Trophoblast cell (in vitro differentiated cells and primary cell): ENCODE measurements at regions not wholly inside any gene's neighbourhood (a gene's known extent, or its start where the extent isn't known, plus 50 kb on each side); places are given as distances from the start of the nearest gene placed in this dataset.

Experiments
- DNase-seq, 2 donors: peaks; one replicate each; pipeline ENCODE4 v3.0.0-alpha.2; 2016
- H2AFZ ChIP-seq: 2 replicates; pipeline ENCODE4 v1.6.1; 2013; ENCODE audit warnings: low read length, moderate library complexity, mild to moderate bottlenecking; ENCODE audit not compliant: insufficient read depth, poor library complexity
- H2AK5ac ChIP-seq: 2 replicates; pipeline ENCODE4 v1.6.1; 2013; ENCODE audit warnings: mild to moderate bottlenecking, low read length
- H2BK120ac ChIP-seq: 2 replicates; pipeline ENCODE4 v1.6.1; 2013; ENCODE audit warnings: low read length, mild to moderate bottlenecking, moderate library complexity; ENCODE audit not compliant: insufficient read depth, poor library complexity
- H2BK12ac ChIP-seq: 2 replicates; pipeline ENCODE4 v1.6.1; 2013; ENCODE audit warnings: mild to moderate bottlenecking, low read length, moderate library complexity
- H2BK5ac ChIP-seq: 2 replicates; pipeline ENCODE4 v1.6.1; 2013; ENCODE audit warnings: low read length, low read depth, moderate library complexity, mild to moderate bottlenecking; ENCODE audit not compliant: poor library complexity
- H3K14ac ChIP-seq: 2 replicates; pipeline ENCODE4 v1.6.1; 2013; ENCODE audit warnings: mild to moderate bottlenecking, low read length
- H3K18ac ChIP-seq: 2 replicates; pipeline ENCODE4 v1.6.1; 2013; ENCODE audit warnings: mild to moderate bottlenecking, low read length
- H3K23ac ChIP-seq: 2 replicates; pipeline ENCODE4 v1.6.1; 2013; ENCODE audit warnings: low read length
- H3K27ac ChIP-seq: 2 replicates; pipeline ENCODE4 v1.5.1; 2013; ENCODE audit warnings: low read depth, mild to moderate bottlenecking, inconsistent platforms, low read length, moderate library complexity
- H3K27me3 ChIP-seq: 2 replicates; pipeline ENCODE4 v1.6.1; 2013; ENCODE audit warnings: inconsistent platforms, mild to moderate bottlenecking, low read length, moderate library complexity; ENCODE audit not compliant: insufficient read depth
- H3K36me3 ChIP-seq, 2 experiments: 1 replicate in 1 of 2; 2 replicates in 1 of 2; pipeline ENCODE4 v1.6.1; 2013; ENCODE audit warnings: low read length in 2 of 2, mild to moderate bottlenecking in 2 of 2, moderate library complexity in 1 of 2; ENCODE audit not compliant: insufficient read depth in 2 of 2, control insufficient read depth in 1 of 2
- H3K4ac ChIP-seq: 2 replicates; pipeline ENCODE4 v1.6.1; 2013; ENCODE audit warnings: low read depth, mild to moderate bottlenecking, low read length, moderate library complexity
- H3K4me1 ChIP-seq, 2 experiments: 1 replicate in 1 of 2; 2 replicates in 1 of 2; pipeline ENCODE4 v1.6.1; 2013; ENCODE audit warnings: low read length in 2 of 2, mild to moderate bottlenecking in 2 of 2, moderate library complexity in 1 of 2; ENCODE audit not compliant: insufficient read depth in 2 of 2, control insufficient read depth in 1 of 2
- H3K4me2 ChIP-seq: 2 replicates; pipeline ENCODE4 v1.6.1; 2013; ENCODE audit warnings: inconsistent platforms, mild to moderate bottlenecking, low read length, moderate library complexity
- H3K4me3 ChIP-seq: 2 replicates; pipeline ENCODE4 v1.5.1; 2013; ENCODE audit warnings: mild to moderate bottlenecking, low read depth, low read length, inconsistent platforms
- H3K79me1 ChIP-seq: one replicate; pipeline ENCODE4 v1.6.1; 2013; ENCODE audit warnings: low read length
- H3K79me2 ChIP-seq: 2 replicates; pipeline ENCODE4 v1.6.1; 2013; ENCODE audit warnings: low read length, mild to moderate bottlenecking; ENCODE audit not compliant: control insufficient read depth, insufficient read depth, poor library complexity
- H3K9ac ChIP-seq: 2 replicates; pipeline ENCODE4 v1.6.1; 2013; ENCODE audit warnings: mild to moderate bottlenecking, low read length
- H3K9me3 ChIP-seq: 2 replicates; pipeline ENCODE4 v1.6.1; 2013; ENCODE audit warnings: low read depth, mild to moderate bottlenecking, control low read depth, inconsistent platforms, low read length; ENCODE audit not compliant: insufficient read depth
- H4K12ac ChIP-seq: 2 replicates; pipeline ENCODE4 v1.6.1; 2013; ENCODE audit warnings: low read depth, mild to moderate bottlenecking, low read length, moderate library complexity
- H4K8ac ChIP-seq: 2 replicates; pipeline ENCODE4 v1.6.1; 2013; ENCODE audit warnings: low read depth, mild to moderate bottlenecking, low read length, moderate library complexity
- H4K91ac ChIP-seq: one replicate; pipeline ENCODE4 v1.6.1; 2013; ENCODE audit warnings: low read depth, mild to moderate bottlenecking, low read length, moderate library complexity
- WGBS: extraction: QIAGEN DNeasy Blood & Tissue Kit; methylation state at CpG from one replicate; pipeline ENCODE4 v1.1.7; 2013; ENCODE audit warnings: missing lambda C conversion rate; ENCODE audit not compliant: insufficient read length, insufficient coverage; ENCODE audit errors: extremely low coverage; 5-methylcytosine and 5-hydroxymethylcytosine counted together

- WGBS = no CpG with 5 or more reads among the region's 4 CpGs
- no peaks in the 10 kb centered on the region for H3K9me3 ChIP-seq
- no peaks in the 10 kb centered on the region for H3K36me3 ChIP-seq
- H2AFZ ChIP-seq = no peak overlapping the region
- no peak overlapping the region for H3K18ac ChIP-seq
- no peak overlapping the region for H2BK120ac ChIP-seq
- no peak overlapping the region for H3K9ac ChIP-seq
- no peak for DNase-seq
- H3K14ac ChIP-seq = no peak overlapping the region
- no peak overlapping the region for H3K23ac ChIP-seq
- H3K27ac ChIP-seq = no peak overlapping the region
- H4K12ac ChIP-seq = no peak overlapping the region
- peaks cover 0 to 7% of the 10 kb centered on the region in 2 experiments for H3K4me1 ChIP-seq
- H3K79me2 ChIP-seq = peaks cover 2% of the 10 kb centered on the region
- H2AK5ac ChIP-seq = no peak overlapping the region
- no peak overlapping the region for H3K4me3 ChIP-seq
- no peak overlapping the region for H3K4ac ChIP-seq
- H2BK12ac ChIP-seq = no peak overlapping the region
- no peak overlapping the region for H4K91ac ChIP-seq
- H3K4me2 ChIP-seq = no peak overlapping the region
- H4K8ac ChIP-seq = no peak overlapping the region
- H3K27me3 ChIP-seq = no peaks in the 10 kb centered on the region
- peaks cover 2% of the 10 kb centered on the region for H3K79me1 ChIP-seq
- H2BK5ac ChIP-seq = no peak overlapping the region
Measured at GRCh38 chr11:37006563-37006962, 408.5 kb upstream of the RAG2 start.

GRCh38 chr11:37002831-37003230, 404.8 kb upstream of the RAG2 start:
- Histone ChIP-seq H3K9ac (no peak overlapping the region), H3K27me3 (no peaks in the 10 kb centered on the region), H3K79me1 (peaks cover 2% of the 10 kb centered on the region), H3K14ac (no peak overlapping the region), H2AK5ac (no peak overlapping the region), H2BK5ac (no peak overlapping the region), H3K27ac (no peak overlapping the region), H3K4me1 (peaks cover 0 to 7% of the 10 kb centered on the region in 2 experiments), H3K18ac (no peak overlapping the region), H3K23ac (no peak overlapping the region), H3K79me2 (peaks cover 2% of the 10 kb centered on the region), H4K91ac (no peak overlapping the region), H2BK120ac (no peak overlapping the region), H3K4ac (no peak overlapping the region), H3K4me2 (no peak overlapping the region), H4K12ac (no peak overlapping the region), H3K4me3 (no peak overlapping the region), H3K9me3 (no peaks in the 10 kb centered on the region), H3K36me3 (no peaks in the 10 kb centered on the region), H4K8ac (no peak overlapping the region), H2AFZ (no peak overlapping the region), H2BK12ac (no peak overlapping the region)
- no peak for DNase-seq
- WGBS = no CpG with 5 or more reads among the region's 3 CpGs

- Histone ChIP-seq H3K4ac (no peak overlapping the region), H4K91ac (no peak overlapping the region), H3K9me3 (no peaks in the 10 kb centered on the region), H4K12ac (no peak overlapping the region), H3K4me2 (no peak overlapping the region), H3K9ac (no peak overlapping the region), H3K36me3 (no peaks in the 10 kb centered on the region), H2BK120ac (no peak overlapping the region), H2AK5ac (no peak overlapping the region), H3K18ac (no peak overlapping the region), H3K23ac (no peak overlapping the region), H3K79me2 (no peaks in the 10 kb centered on the region), H2BK12ac (no peak overlapping the region), H2BK5ac (no peak overlapping the region), H4K8ac (no peak overlapping the region), H3K14ac (no peak overlapping the region), H3K4me1 (no peaks in the 10 kb centered on the region), H3K27me3 (no peaks in the 10 kb centered on the region), H3K27ac (no peak overlapping the region), H3K4me3 (no peak overlapping the region), H3K79me1 (no peaks in the 10 kb centered on the region), H2AFZ (no peak overlapping the region)
- DNase-seq = no peak
- WGBS = no CpG with 5 or more reads among the region's 6 CpGs
Measured at GRCh38 chr11:36997656-36998055, 399.6 kb upstream of the RAG2 start.

- no peak overlapping the region for H2BK5ac ChIP-seq
- no peak overlapping the region for H2BK120ac ChIP-seq
- no peaks in the 10 kb centered on the region for H3K9me3 ChIP-seq
- H4K12ac ChIP-seq = no peak overlapping the region
- no peak overlapping the region for H3K18ac ChIP-seq
- H3K9ac ChIP-seq = no peak overlapping the region
- no peak overlapping the region for H3K23ac ChIP-seq
- no peaks in the 10 kb centered on the region for H3K79me1 ChIP-seq
- no peaks in the 10 kb centered on the region for H3K27me3 ChIP-seq
- no CpG with 5 or more reads among the region's 3 CpGs for WGBS
- no peak overlapping the region for H4K91ac ChIP-seq
- H3K4ac ChIP-seq = no peak overlapping the region
- no peak for DNase-seq
- H3K4me3 ChIP-seq = no peak overlapping the region
- no peaks in the 10 kb centered on the region for H3K4me1 ChIP-seq
- no peaks in the 10 kb centered on the region for H3K79me2 ChIP-seq
- H3K36me3 ChIP-seq = no peaks in the 10 kb centered on the region
- H3K4me2 ChIP-seq = no peak overlapping the region
- H3K27ac ChIP-seq = no peak overlapping the region
- H4K8ac ChIP-seq = no peak overlapping the region
- no peak overlapping the region for H2AK5ac ChIP-seq
- H2BK12ac ChIP-seq = no peak overlapping the region
- H3K14ac ChIP-seq = no peak overlapping the region
- no peak overlapping the region for H2AFZ ChIP-seq
Measured at GRCh38 chr11:36996795-36997194, 398.8 kb upstream of the RAG2 start.
